PC-3 (cell line): ENCODE measurements at regions not wholly inside any gene's neighbourhood (a gene's known extent, or its start where the extent isn't known, plus 50 kb on each side); places are given as distances from the start of the nearest gene placed in this dataset.

ENCODE experiments used
- ATAC-seq: fragments of 200-7000 bp; cut with Tn5 transposase; 2 replicates; pipeline ENCODE4 v1.9.1; 2020; ENCODE audit warnings: mild to moderate bottlenecking, moderate library complexity
- BruUV-seq: library from RNA; stranded (reverse); fragments of 400-500 nt; replicated peaks from 2 replicates; lab custom pipeline; 2021; lab: Mats Ljungman, UMichigan
- CTCF ChIA-PET: fragments of 300-600 bp; sonication (Branson Sonifier 250); formaldehyde crosslinking; loops from one replicate; lab custom pipeline; 2022; ENCODE audit warnings: antibody characterized with exemption; lab: Charles Lee
- POLR2A ChIA-PET: fragments of 300-600 bp; sonication (Branson Sonifier 250); formaldehyde crosslinking; loops from one replicate; lab custom pipeline; 2022; ENCODE audit warnings: antibody characterized with exemption; ENCODE audit not compliant: unreplicated experiment; lab: Charles Lee
- DNase-seq: peaks from one replicate; pipeline ENCODE4 v3.0.0-alpha.2; 2015
- H2AFZ ChIP-seq: fragments of 300-600 bp; sonication (generic); 2 replicates; pipeline ENCODE4 v1.6.0; 2016; ENCODE audit warnings: antibody characterized with exemption, low read length
- H3F3A ChIP-seq: fragments of 300-600 bp; sonication (generic); one replicate; pipeline ENCODE4 v1.6.0; 2017; ENCODE audit warnings: antibody characterized with exemption, low read length, control low read depth, mild to moderate bottlenecking; ENCODE audit not compliant: unreplicated experiment
- H3K27ac ChIP-seq: fragments of 300-600 bp; sonication (generic); 2 replicates; pipeline ENCODE4 v1.5.1; 2016; ENCODE audit warnings: mild to moderate bottlenecking, low read length
- H3K27me3 ChIP-seq: fragments of 300-600 bp; sonication (generic); 2 replicates; pipeline ENCODE4 v1.6.1; 2016; ENCODE audit warnings: low read length, mixed read lengths
- H3K36me3 ChIP-seq: fragments of 300-600 bp; sonication (generic); 2 replicates; pipeline ENCODE4 v1.6.1; 2016; ENCODE audit warnings: low read depth, mixed run types, low read length, mixed read lengths
- H3K4me1 ChIP-seq: fragments of 300-600 bp; sonication (generic); 2 replicates; pipeline ENCODE4 v1.5.1; 2016; ENCODE audit warnings: low read length; ENCODE audit not compliant: insufficient read depth
- H3K4me2 ChIP-seq: fragments of 300-600 bp; sonication (generic); 2 replicates; pipeline ENCODE4 v1.6.0; 2016; ENCODE audit warnings: low read length
- H3K4me3 ChIP-seq: fragments of 300-600 bp; sonication (generic); 2 replicates; pipeline ENCODE4 v1.5.1; 2016; ENCODE audit warnings: mild to moderate bottlenecking, low read length, mixed read lengths
- H3K79me2 ChIP-seq: fragments of 300-600 bp; sonication (generic); 2 replicates; pipeline ENCODE4 v1.6.1; 2017; ENCODE audit warnings: low read length, mixed read lengths
- H3K9ac ChIP-seq: fragments of 300-600 bp; sonication (generic); 2 replicates; pipeline ENCODE4 v1.6.0; 2016; ENCODE audit warnings: mild to moderate bottlenecking, low read length
- H3K9me2 ChIP-seq: fragments of 300-600 bp; sonication (generic); replicated peaks from 2 replicates; pipeline ENCODE4 v1.6.1; 2016; ENCODE audit warnings: mixed run types, low read length, mixed read lengths
- H3K9me3 ChIP-seq: fragments of 300-600 bp; sonication (generic); 2 replicates; pipeline ENCODE4 v1.6.1; 2016; ENCODE audit warnings: low read length, mixed read lengths
- H4K20me1 ChIP-seq: fragments of 300-600 bp; sonication (generic); 2 replicates; pipeline ENCODE4 v1.6.1; 2016; ENCODE audit warnings: low read length, mixed read lengths
- CTCF ChIP-seq: fragments of 300-600 bp; sonication (generic); conservative IDR thresholded peaks from 2 replicates; pipeline ENCODE4 v1.5.1; 2017; ENCODE audit warnings: antibody characterized with exemption, low read depth, mild to moderate bottlenecking, low read length
- EZH2 ChIP-seq: fragments of 300-600 bp; sonication (generic); IDR thresholded peaks from one replicate; pipeline ENCODE4 v1.6.1; 2017; ENCODE audit warnings: antibody characterized with exemption, mild to moderate bottlenecking, low read length; ENCODE audit not compliant: unreplicated experiment
- EZH2phosphoT487 ChIP-seq: fragments of 300-600 bp; sonication (generic); IDR thresholded peaks from 2 replicates; pipeline ENCODE4 v1.6.1; 2018; ENCODE audit warnings: mild to moderate bottlenecking, antibody characterized with exemption, low read length, borderline replicate concordance
- intact Hi-C: fragments of 100-400 bp; cut with micrococcal nuclease; formaldehyde crosslinking; loops from 2 replicates; pipeline ENCODE4 v1.9.0; 2023

GRCh38 chr2:8571301-8571791 lies 110.5 kb upstream of the ID2 start:
- Histone ChIP-seq H3K27me3 (no peaks in the 10 kb centered on the region), H3K4me3 (no peak overlapping the region), H3K4me2 (no peak overlapping the region), H3K79me2 (no peaks in the 10 kb centered on the region), H3K9me2 (no peaks in the 10 kb centered on the region), H3K36me3 (no peaks in the 10 kb centered on the region), H4K20me1 (no peaks in the 10 kb centered on the region), H3K9ac (no peak overlapping the region), H2AFZ (no peak overlapping the region), H3K27ac (no peak overlapping the region), H3K4me1 (peaks cover 7% of the 10 kb centered on the region; the same call in 1 of the 2 replicates), H3F3A (no peaks in the 10 kb centered on the region), H3K9me3 (no peaks in the 10 kb centered on the region)
- TF ChIP-seq EZH2phosphoT487 = no peak
- no peak for TF ChIP-seq EZH2
- no peak for TF ChIP-seq CTCF
- intact Hi-C loops = no loop called here
- POLR2A ChIA-PET = no interaction called here
- no peak for ATAC-seq
- DNase-seq = no peak
- BruUV-seq = no TSS peak
- CTCF ChIA-PET = no interaction called here

- Histone ChIP-seq H3K9ac (no peak overlapping the region), H3K4me1 (peaks cover 7% of the 10 kb centered on the region; the same call in 1 of the 2 replicates), H3K27me3 (no peaks in the 10 kb centered on the region), H3K79me2 (no peaks in the 10 kb centered on the region), H4K20me1 (no peaks in the 10 kb centered on the region), H3K9me3 (no peaks in the 10 kb centered on the region), H3K4me2 (no peak overlapping the region), H3K36me3 (no peaks in the 10 kb centered on the region), H2AFZ (no peak overlapping the region), H3K27ac (no peak overlapping the region), H3K9me2 (no peaks in the 10 kb centered on the region), H3K4me3 (no peak overlapping the region), H3F3A (no peaks in the 10 kb centered on the region)
- ChIA-PET POLR2A (no interaction called here), CTCF (no interaction called here)
- ATAC-seq (peak; percentile 95), DNase-seq (peak; percentile 36)
- TF ChIP-seq CTCF = no peak
- no peak for TF ChIP-seq EZH2phosphoT487
- no peak for TF ChIP-seq EZH2
- no TSS peak for BruUV-seq
- intact Hi-C loops = no loop called here
Observed at GRCh38 chr2:8571792-8572499, 109.9 kb upstream of the ID2 start.

GRCh38 chr2:8572712-8573233 lies 109.1 kb upstream of the ID2 start:
- DNase-seq (no peak), ATAC-seq (no peak)
- H3K9me2 ChIP-seq = no peaks in the 10 kb centered on the region
- POLR2A ChIA-PET = no interaction called here
- no peak overlapping the region for H3K27ac ChIP-seq
- no peak overlapping the region for H3K4me3 ChIP-seq
- H2AFZ ChIP-seq = no peak overlapping the region
- TF ChIP-seq EZH2 = no peak
- TF ChIP-seq EZH2phosphoT487 = no peak
- no peak for TF ChIP-seq CTCF
- no peak overlapping the region for H3K9ac ChIP-seq
- no peaks in the 10 kb centered on the region for H3K9me3 ChIP-seq
- CTCF ChIA-PET = no interaction called here
- no TSS peak for BruUV-seq
- no peaks in the 10 kb centered on the region for H4K20me1 ChIP-seq
- no peaks in the 10 kb centered on the region for H3K36me3 ChIP-seq
- no peaks in the 10 kb centered on the region for H3K79me2 ChIP-seq
- intact Hi-C loops = no loop called here
- H3K4me2 ChIP-seq = no peak overlapping the region
- H3K4me1 ChIP-seq = peaks cover 7% of the 10 kb centered on the region; the same call in 1 of the 2 replicates
- no peaks in the 10 kb centered on the region for H3F3A ChIP-seq
- H3K27me3 ChIP-seq = no peaks in the 10 kb centered on the region
